Kasumi-1 (cell line): ENCODE measurements at regions not wholly inside any gene's neighbourhood (a gene's known extent, or its start where the extent isn't known, plus 50 kb on each side); places are given as distances from the start of the nearest gene placed in this dataset.
A peak's percentile ranks its signal among the peaks of the same experiment; 100 is the strongest.
"Not testable (repeated sequence)": the region's sequence is repeated elsewhere in the genome, so short reads cannot be mapped to it uniquely, and the experiment has no call there.

Source experiments
- DNase-seq, 2 experiments: peaks; one replicate each; lab custom pipeline; 2025; lab: John Stamatoyannopoulos, UW

DNA sequence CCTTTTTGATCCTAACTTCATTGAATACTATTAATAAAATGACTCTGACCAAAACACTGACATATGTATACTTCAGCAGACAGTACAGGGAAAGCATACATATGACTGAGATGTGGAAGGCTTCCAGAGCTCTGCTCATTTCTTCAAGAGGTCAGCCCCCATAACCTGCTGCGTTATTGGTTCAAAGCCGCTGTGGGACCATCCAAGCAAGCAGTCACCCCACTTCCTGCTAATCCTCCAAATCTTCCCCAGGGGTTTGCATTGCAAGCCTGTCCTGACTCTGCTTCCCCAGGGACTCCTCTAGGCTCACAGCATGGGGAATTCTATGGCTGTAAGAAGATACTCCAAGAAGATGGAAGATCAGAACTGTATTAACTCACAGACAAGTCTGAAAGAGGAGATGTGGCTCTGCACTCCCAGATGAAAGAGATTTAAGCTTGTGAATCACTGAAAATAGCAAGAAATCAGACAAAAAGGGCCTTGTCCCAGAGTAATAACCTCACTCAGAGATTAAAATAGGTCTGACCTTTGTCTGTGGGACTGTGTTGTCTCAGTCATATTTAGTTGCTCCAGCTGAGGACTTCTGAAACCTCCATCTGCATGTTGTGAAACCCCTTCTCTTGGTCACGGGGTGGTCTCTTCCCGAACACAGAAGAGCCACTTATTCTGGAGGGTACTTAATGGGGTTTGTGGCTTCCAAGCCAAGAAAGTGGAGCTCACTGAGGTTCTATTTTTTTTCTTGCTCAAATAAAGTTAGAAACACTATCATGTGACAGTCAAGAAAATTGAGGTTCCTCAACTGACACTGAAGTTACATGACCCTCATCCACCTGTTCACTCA is 101.5 kb upstream of the MARCKS start:
- DNase-seq: no peak

GRCh38 chr6:113756290-113756665 is 100.9 kb upstream of the MARCKS start:
- DNase-seq: no peak

- DNase-seq: no peak
Observed at GRCh38 chr6:113758214-113758613, 98.9 kb upstream of the MARCKS start.

- no peak for DNase-seq
Observed at GRCh38 chr6:113758826-113759574, 98.1 kb upstream of the MARCKS start.

GRCh38 chr6:113762641-113763040 is 94.5 kb upstream of the MARCKS start:
- DNase-seq: no peak

DNA sequence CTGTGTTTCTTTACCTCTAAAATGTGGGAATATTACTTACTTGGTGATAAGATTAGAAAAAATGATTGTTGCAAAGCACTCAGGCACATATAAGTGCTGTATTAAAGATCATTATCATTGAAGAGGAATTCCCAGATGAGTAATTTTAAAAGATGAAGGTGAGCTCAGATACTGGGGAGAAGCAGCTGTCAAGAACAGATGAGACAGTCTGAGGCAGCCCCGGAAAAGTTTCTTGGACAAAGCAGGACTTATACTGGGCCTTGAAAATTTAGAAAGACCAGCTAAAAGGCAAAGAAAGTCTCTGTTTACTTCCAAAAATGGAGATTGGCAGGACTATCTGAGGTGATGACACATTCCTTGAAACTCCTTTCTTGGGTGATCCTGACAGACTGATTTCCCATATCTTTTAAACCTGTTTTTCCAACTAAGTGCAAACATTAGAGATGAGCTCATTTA is 93.8 kb upstream of the MARCKS start:
- DNase-seq: no peak

- peak in 1 of 2 experiments; percentile 5 for DNase-seq
Observed at GRCh38 chr6:113763876-113764275, 93.3 kb upstream of the MARCKS start.

- no peak for DNase-seq
Observed at GRCh38 chr6:113765909-113766308, 91.2 kb upstream of the MARCKS start.

DNA sequence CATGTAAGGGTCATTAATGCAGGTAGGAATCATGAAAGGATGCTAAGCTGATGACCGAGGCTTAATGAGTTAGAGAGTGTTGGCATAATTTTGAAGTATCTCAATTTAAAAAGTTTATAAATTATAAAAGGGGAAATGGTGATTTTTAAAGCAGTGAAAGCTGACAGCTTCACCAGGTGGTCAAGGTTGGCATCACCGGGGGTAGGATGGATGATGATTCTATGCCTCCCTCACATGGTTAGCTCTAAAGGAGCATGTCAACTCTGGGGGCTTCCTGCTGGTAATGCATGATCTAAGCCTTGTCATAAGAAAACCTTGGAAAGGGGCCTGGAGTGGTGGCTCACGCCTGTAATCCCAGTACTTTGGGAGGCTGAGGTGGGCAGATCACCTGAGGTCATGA is 89.2 kb upstream of the MARCKS start:
- DNase-seq: no peak

DNA sequence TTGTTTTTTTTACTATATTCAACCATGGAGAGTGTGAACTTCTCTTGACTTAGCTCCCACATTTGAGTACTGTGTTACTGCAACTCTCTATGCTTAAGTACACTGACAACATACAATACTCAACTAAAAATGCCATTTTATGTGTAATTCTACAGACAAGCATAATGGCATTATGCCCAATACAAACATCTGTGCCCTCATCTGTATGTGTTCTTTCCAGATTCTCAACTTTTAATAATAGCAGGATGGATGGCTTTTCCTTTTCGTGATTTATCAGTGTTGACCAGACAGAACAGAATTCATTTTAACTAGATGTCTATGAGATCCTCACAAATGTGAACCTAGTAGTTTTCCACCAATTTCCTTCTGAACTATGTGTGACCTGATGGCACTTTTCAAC is 84.2 kb upstream of the MARCKS start:
- no peak for DNase-seq

DNA sequence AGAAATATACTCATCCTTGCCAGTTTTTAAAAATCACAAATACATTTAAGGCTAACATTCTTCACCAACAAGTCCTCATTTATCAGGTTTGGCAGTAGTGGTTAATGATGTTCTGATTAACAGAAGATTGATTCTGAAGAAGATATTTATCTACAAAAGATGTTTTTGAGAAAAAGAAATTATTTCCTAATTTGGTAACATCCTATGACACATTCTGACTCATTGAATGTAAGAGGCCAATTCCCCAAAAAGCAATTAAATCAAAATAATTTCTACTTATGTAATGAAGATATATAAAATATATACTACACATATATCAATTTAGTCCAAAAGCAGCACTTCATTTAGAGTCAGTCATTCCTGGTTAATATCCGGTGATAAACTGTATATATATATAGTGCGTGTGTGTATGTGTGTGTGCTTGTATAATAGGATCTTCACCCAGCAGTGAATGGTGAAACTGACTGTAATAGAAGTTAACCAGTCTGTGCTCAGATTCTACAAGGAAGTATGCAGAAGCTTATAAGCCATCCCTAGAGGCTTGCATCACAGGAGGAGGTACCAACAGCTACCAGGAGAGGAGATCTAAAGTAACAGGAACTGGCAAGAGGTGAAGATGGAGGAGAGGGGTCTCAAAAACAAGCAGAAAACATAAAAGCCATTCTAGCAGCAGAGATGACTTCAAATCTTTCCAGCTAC is 82.9 kb upstream of the MARCKS start:
- DNase-seq: no peak

DNA sequence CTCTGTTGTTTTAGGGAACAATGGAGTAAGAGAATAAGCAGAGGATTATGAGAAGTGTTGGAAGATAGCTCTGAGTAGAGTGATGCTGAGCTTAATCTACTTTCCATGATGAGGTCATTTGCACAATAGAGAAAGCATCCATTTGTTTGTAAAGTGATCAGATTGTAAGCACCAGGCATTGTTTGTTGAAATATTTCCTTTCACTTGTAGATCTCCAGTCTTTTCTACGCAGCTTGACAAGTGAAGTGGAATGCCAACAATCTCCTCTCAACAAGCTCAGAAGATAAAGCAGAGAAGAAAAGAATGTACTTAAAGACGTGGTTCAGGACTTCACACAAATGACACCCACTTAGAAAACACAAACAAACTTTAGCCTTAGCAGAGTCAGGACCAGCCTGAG is 80.1 kb upstream of the MARCKS start:
- no peak for DNase-seq

GRCh38 chr6:113777601-113778000 is 79.5 kb upstream of the MARCKS start:
- DNase-seq: no peak

DNA sequence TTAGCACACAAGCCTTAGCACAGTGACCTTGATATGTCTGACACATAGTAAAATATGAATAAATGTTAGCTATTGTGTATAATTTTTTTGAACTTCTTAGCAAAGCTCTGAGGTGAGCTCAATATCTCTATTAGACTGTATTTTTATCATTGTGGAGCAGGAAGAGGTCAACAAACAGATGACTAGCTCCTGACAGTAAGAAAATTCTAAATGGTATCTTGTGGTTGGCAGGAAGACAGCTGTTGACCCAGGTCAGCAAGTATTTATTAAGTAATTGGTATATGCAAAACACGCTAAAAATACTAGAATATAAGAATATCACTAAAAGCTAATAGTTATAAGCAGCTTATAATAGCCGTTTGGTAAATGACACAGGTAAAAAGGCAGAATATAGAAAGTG is 77.5 kb upstream of the MARCKS start:
- no peak for DNase-seq

DNA sequence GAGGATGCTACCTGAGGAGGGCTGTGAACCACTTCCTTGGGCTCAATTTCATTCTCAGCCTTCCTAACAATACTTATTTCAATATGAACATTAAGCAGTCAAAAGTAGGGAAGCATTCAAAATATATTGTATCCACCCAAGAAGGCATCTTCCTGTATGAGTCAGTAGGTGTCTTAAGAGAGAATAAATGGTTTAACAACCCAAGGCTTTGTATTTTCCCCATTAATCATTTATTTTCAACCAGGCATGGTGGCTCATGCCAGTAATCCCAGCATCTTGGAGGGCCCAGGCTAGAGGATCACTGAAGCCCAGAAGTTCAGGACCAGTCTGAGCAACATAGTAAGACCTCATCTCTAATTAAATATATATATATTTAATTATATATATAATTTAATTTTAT is 74.5 kb upstream of the MARCKS start:
- no peak for DNase-seq

DNA sequence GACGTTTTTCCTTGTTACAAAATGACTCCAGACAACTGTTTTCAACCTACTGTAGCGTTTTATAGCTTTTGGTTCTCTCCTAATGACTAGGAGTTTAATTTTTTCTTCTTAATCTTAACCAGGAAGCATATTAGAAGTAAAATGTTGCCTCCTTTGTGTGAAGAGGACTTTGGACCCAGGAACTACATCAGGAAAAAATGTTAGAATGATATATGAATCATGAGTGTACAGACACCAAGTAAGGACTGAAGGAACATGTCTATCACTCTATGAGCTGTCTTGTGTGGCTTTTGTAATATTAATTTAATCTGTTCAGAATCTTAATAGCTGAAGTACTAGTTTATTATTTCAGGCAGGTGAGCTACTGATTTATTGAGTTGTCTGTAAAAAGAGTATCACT is 71.0 kb upstream of the MARCKS start:
- no peak for DNase-seq

DNA sequence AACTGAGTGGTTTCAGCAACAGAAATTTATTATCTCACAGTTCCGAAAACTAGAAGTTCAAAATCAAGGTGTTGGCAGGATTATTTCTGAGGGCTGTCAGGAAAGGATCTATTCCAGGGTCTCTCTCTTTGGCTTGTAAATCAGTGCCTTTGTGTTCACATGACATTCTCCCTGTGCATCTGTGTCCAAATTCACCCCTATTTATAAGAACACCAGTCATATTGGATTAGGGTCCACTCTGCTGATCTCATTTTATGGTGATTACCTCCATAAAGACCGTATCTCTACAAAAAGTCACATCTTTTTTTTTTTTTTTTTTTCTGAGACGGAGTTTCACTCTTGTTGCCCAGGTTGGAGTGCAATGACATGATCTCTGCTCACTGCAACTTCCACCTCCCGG is 68.6 kb upstream of the MARCKS start:
- no peak for DNase-seq

DNA sequence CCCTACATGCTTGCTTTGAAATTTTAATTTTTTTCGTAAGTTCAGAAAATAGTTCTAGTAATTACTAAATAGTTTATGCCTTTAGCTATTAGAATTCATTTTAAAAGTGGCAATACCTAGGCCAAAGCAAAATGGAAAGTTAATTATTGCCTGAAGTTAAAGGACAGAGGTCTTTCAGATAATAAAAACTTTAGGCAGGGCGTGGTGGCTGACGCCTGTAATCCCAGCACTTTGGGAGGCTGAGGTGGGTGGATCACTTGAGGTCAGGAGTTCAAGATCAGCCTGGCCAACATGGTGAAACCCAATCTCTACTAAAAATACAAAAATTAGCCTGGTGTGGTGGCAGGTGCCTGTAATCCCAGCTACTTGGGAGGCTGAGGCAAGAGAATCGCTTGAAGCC is 65.9 kb upstream of the MARCKS start:
- not testable (repeated sequence) for DNase-seq

- peak in 1 of 2 experiments; percentile 25 for DNase-seq
Observed at GRCh38 chr6:113795371-113795770, 61.8 kb upstream of the MARCKS start.

DNA sequence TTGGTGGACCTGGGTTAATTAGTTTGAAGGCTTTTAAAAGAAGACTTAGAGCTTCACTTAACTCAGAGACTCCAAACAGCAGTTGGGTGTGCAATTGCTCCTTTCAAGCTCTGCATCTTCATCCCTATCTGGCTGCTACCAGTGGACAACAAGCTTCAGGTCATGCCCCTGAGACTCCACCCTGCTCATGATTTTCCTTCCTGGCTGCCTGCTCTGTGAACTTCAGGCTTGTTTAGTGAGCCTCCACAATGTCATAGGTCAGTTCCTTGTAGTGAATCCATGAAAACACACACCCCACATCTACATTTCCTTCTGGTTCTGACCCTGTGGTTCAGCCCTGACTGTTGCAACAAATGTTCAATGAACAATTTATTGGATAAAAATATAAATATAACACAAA is 61.1 kb upstream of the MARCKS start:
- DNase-seq: no peak

DNA sequence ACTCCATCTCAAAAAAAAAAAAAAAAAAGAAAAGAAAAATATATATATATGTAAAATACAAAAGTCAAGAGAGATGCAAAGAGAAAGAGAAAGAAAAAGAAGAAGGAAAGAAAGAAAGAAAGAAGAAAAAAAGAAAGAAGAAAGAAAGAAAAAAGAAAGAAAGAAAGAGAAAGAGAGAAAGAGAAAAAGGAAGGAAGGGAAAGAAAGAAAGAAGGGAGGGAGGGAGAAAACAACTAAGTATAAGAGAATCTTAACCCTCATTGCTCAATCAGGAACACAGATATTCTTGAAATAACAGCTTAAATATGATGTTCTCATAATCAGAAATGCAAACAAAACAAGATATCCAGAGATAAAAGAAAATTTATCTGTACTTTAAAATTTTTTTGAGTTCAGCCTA is 54.4 kb upstream of the MARCKS start:
- no peak for DNase-seq

DNA sequence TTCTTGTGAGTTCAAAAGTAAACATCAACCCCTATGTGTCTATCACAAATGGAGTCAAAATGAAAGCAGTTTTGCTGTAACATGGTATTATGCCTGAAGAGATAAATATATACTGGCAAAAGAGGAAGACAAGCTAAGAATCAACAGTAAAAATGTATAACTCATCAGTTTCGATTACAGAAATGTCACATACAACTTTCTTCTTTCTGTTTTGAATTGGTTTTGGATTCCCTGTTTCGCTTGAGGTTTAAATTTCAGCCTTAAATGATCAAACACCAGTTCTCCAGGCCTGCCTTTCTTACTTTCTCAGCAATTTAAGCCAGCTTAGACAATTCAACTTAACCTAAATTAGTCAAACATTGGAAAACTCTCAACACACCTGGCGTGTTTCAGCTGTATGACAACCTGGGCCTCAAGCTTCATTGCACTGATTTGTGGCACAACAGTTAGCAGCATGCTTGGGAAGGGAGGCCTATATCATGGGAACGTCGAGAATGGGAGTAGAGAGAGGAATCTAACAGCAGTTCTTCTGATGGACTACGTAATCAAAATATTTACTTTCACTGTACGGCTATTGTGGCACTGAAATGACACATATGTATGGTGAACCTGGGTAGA is 51.9 kb upstream of the MARCKS start:
- DNase-seq: no peak
